ENCODE measurements at regions not wholly inside any gene's neighbourhood (a gene's known extent, or its start where the extent isn't known, plus 50 kb on each side); places are given as distances from the start of the nearest gene placed in this dataset.
"Not testable (repeated sequence)": the region's sequence is repeated elsewhere in the genome, so short reads cannot be mapped to it uniquely, and the experiment has no call there.

GRCh38 chr20:23142162-23143050, 56.3 kb upstream of the CD93 start:
- DNase-seq (ENCODE audit: extremely low read depth in 1 of 2, low read depth in 1 of 2): no peak

- DNase-seq (ENCODE audit: extremely low read depth in 1 of 2, low read depth in 1 of 2): no peak
Measured at GRCh38 chr20:23141450-23142161, 55.5 kb upstream of the CD93 start.

- DNase-seq (ENCODE audit: extremely low read depth in 1 of 2, low read depth in 1 of 2): no peak
Measured at GRCh38 chr20:23140991-23141390, 54.9 kb upstream of the CD93 start.

DNA sequence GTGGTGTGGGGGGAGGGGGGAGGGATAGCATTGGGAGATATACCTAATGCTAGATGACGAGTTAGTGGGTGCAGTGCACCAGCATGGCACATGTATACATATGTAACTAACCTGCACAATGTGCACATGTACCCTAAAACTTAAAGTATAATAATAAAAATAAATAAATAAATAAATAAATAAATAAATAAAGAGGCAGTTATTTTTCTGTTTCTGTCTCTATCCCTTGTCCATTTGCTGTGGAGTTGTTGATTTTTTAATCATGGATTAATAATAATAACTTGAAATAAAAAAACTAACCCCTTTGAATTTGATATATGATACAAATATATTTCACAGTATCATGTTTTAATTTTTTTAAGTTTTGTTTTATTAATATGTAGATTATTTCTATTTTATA, 53.9 kb upstream of the CD93 start:
- not testable (repeated sequence) for DNase-seq (ENCODE audit: extremely low read depth in 1 of 2, low read depth in 1 of 2)

GRCh38 chr20:23139524-23139923, 53.4 kb upstream of the CD93 start:
- DNase-seq (ENCODE audit: extremely low read depth in 1 of 2, low read depth in 1 of 2): no peak

DNA sequence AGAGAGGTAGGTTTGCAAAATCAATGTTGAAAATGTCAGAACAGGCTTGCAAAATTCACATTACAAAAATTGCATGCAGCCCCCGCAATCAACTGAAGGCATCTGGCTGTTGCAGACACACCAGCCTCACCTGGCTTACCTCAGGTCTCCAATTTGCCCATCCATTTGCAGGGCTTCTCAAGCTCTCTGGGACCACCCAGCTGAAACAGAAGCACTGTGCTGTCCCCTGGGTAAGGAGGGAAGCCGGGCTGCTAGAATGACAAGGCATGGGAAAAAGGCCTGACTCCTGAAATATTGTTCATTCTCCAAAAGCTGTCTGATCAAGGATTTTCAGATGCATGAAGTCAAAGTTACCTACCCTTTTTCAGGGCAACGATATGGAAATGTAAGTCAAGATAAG, 52.6 kb upstream of the CD93 start:
- DNase-seq (ENCODE audit: extremely low read depth in 1 of 2, low read depth in 1 of 2): no peak

DNA sequence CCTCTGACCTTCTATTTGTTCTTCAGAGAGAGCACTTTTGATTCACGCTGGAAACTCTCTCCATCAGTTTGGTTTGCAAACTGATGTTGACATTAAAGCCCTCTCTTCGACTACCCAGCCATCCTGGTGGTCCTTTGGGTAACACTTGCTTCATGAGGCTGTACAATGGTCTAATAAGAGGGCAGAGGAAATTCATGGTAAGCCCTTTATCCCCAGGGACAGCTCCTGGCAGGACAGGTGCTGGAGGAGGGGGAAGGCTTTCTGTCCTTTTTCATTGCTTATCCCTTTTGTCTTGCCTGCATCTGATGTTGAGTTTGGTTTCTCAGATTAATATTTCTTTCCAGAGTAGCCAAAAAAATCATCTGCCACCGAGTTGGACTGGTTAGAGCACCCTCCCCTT, 52.1 kb upstream of the CD93 start:
- DNase-seq (ENCODE audit: extremely low read depth in 1 of 2, low read depth in 1 of 2): no peak

DNA sequence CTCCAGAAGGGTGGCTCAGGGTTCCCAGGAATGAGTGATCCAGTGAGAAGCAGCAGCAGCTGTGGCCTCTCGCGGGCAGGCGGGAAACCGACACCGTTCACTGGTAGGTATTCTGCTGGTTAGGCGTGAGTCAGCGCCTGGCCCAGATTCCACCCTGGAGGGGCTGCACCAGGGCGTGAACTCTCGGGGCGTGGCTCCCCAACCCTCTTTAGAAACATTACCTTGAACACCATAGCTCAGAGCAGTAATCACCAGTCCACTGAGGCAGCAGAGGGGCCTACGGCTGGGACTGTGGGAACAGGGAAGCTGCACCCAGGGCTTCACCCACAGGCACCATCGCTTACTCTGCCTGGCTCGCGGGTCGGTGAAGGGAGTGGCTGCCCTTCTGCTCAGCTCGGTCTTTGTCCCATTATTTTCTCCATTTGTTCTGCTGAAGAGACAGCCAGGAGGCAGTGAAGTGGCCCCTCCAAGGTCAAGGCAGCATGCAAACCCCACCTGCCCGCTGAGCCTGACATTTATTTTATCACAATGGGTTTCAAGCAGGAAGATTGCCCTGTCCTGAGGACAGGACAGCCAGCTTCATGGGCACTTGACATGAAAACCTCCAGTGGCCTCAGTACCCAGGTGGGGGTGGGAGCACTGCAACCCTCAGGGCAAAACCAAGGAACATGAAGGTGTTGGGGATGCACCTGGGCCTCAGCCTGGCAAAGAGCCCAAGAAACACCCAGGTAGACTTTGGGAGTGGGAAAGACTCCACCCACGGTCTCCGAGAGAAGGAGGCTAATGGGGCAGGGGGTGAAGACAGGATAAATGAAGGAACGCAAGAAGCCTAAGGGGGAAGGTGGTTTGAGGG, 51.0 kb upstream of the CD93 start:
- no peak for DNase-seq (ENCODE audit: extremely low read depth in 1 of 2, low read depth in 1 of 2)

GRCh38 chr20:23135449-23136420, 49.6 kb upstream of the CD93 start:
- DNase-seq (ENCODE audit: extremely low read depth in 1 of 2, low read depth in 1 of 2): no peak
